Endothelial cell of umbilical vein (primary cell): ENCODE measurements at regions not wholly inside any gene's neighbourhood (a gene's known extent, or its start where the extent isn't known, plus 50 kb on each side); places are given as distances from the start of the nearest gene placed in this dataset.

Source experiments
- CTCF ChIP-seq, 2 donors: IDR thresholded peaks; 1 replicate in 1 of 2; 2 replicates in 1 of 2; pipeline ENCODE4 v1.5.1; 2011; ENCODE audit warnings: low read length in 2 of 2, mild to moderate bottlenecking in 2 of 2, moderate library complexity in 2 of 2, control low read depth in 1 of 2, inconsistent platforms in 1 of 2, low read depth in 1 of 2; ENCODE audit not compliant: insufficient read depth in 1 of 2; ENCODE audit errors: extremely low read depth in 1 of 2
- EZH2 ChIP-seq: IDR thresholded peaks from 2 replicates; pipeline ENCODE4 v1.6.1; 2012; ENCODE audit warnings: borderline replicate concordance, low read depth, mild to moderate bottlenecking, moderate library complexity, low read length, inconsistent platforms; ENCODE audit not compliant: severe bottlenecking
- GATA2 ChIP-seq: IDR thresholded peaks from 2 replicates; pipeline ENCODE4 v1.7.0; 2011; ENCODE audit warnings: low read depth, mild to moderate bottlenecking, moderate library complexity, mixed read lengths, low read length; ENCODE audit not compliant: insufficient read length, insufficient read depth
- MAX ChIP-seq: IDR thresholded peaks from 2 replicates; pipeline ENCODE4 v1.6.1; 2011; ENCODE audit not compliant: insufficient read depth, insufficient read length
- POLR2A ChIP-seq: IDR thresholded peaks from 2 replicates; pipeline ENCODE4 v1.6.1; 2012; ENCODE audit warnings: low read depth, mild to moderate bottlenecking, control low read depth, low read length
- POLR2AphosphoS5 ChIP-seq: IDR thresholded peaks from 2 replicates; pipeline ENCODE4 v1.6.1; 2012; ENCODE audit warnings: low read depth, mild to moderate bottlenecking, control low read depth, low read length, moderate library complexity; ENCODE audit not compliant: insufficient read depth

GRCh38 chr1:108072212-108072611 is 107.2 kb upstream of the VAV3 start:
- TF ChIP-seq CTCF (IDR thresholded peaks at IDR 0.05; ENCODE audit: extremely low read depth in 1 of 2, insufficient read depth in 1 of 2, low read depth in 1 of 2, low read length in 2 of 2) (no peak), POLR2A (no peak), MAX (no peak), EZH2 (no peak), POLR2AphosphoS5 (no peak), GATA2 (no peak)
